SK-MEL-5 (cell line): ENCODE measurements at regions not wholly inside any gene's neighbourhood (a gene's known extent, or its start where the extent isn't known, plus 50 kb on each side); places are given as distances from the start of the nearest gene placed in this dataset.

Experiments used
- DNase-seq: peaks from one replicate; pipeline ENCODE4 v3.0.0-alpha.2; 2016; ENCODE audit warnings: low read depth, low spot score
- in situ Hi-C: cut with HindIII; loops from 2 replicates; pipeline ENCODE4 v1.10.0; 2016; ENCODE audit warnings: low sequenced_read_pairs, high pct_unique_total_duplicates, low pct_unique_long_range_greater_than_20kb

DNA sequence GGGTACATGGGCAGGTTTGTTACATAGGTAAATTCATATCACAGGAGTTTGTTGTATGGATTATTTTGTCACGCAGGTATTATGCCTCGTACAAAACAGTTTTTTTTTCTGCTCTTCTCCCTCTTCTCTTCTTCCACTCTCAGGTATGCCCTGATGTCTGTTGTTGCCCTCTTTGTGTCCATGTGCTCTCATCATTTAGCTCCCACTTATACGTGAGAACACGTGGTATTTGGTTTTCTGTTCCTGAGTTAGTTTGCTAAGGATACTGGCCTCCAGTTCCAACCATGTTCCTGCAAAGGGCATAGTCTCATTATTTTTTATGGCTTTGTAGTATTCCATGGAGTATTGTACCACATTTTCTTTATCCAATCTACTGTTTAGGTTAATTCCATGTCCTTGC lies 65.7 kb downstream of the UNC5CL start:
- no peak for DNase-seq
- in situ Hi-C loops = no loop called here

DNA sequence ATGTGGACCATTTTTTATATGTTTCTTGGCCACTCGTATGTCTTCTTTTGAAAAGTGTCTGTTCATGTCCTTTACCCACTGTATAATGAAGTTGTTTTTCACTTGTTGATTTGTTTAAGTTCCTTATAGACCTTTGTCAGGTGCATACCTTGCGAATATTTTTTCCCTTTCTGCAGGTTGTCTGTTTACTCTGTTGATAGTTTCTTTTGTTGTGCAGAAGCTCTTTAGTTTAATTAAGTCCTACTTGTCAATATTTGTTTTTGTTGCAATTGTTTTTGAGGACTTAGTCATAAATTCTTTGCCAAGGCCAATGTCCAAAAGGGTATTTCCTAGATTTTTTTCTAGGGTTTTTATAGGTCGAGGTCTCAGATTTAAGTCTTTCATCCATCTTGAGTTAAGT lies 66.2 kb downstream of the UNC5CL start:
- DNase-seq = no peak
- in situ Hi-C loops = no loop called here

DNA sequence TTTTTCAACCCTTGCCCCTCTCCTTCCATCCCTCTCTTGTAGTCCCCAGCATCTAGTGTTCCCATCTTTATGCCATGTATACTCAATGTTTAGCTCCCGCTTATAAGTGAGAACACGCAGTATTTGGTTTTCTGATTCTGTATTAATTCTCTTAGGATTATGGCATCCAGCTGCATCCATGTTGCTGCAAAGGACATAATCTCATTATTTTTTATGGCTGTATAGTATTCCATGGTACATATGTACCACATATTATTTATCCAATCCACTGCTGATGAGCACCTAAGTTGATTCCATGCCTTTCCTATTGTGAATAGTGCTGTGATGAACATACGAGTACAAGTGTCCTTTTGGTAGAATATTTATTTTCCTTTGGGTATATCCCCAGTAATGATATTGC lies 66.8 kb downstream of the UNC5CL start:
- in situ Hi-C loops = no loop called here
- DNase-seq = no peak

DNA sequence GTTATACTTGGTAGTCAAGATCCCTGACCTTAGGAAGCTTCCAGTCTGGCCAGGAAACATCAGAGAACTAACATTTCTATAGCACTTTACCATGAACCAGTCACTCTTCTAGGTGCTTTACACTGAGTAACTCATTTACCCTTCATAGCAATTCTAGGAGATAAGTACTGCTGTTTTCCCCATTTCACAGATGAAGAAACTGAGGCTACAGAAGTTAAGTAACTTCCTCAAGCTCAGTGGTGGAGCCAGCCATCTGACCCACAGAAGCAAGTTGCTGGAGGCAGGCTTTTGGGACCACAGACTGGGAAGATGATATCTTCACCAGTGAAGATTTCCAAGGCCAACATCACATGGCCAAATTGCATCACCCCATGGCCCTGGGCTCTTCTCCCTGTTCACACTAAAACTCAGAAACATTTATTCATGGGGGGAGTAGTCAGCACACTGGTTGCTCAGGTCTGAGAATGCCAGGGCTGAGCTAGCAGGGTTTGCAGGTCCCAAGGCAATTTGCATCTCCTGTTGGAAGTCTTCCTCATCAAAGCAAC lies 70.3 kb downstream of the UNC5CL start:
- in situ Hi-C loops = no loop called here
- DNase-seq = no peak

DNA sequence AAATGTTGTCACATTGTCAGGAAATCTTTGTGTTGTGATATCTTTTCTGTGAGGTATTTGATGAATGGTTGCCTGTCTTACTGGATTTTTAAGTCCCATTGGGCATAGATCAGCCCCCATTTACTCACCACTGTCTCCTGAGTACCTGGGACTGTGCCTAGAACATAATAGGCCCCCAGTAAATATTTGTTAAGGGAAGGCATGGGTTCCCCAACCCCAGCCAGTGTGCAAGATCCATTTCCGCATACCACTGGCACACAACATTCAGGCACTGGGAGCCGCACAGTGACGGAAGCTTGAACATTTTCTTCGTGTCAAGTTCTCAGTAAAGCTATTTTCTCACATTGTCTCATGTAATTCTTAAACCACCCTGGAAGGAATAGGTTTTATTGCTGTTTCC lies 72.2 kb downstream of the UNC5CL start:
- in situ Hi-C loops = no loop called here
- DNase-seq = no peak

DNA sequence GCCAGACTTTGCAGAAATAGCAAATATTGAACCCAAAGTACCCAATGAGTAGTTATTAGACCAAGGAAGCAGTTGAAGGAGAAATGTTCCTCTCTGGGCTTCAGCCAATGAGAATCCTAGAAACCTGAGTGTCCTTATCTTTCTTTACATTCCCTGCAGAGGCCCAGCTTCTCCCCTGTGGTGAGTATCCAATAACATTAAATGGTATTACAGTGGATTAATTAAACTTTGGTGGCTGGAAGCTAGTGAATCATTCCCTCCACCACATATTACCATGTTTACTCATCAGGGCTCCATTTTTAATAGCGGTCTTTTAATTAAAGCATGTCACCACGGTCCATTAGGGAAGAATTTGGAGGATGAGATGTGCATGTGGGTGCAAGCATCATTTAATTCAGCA lies 74.0 kb downstream of the UNC5CL start:
- no peak for DNase-seq
- in situ Hi-C loops = no loop called here

DNA sequence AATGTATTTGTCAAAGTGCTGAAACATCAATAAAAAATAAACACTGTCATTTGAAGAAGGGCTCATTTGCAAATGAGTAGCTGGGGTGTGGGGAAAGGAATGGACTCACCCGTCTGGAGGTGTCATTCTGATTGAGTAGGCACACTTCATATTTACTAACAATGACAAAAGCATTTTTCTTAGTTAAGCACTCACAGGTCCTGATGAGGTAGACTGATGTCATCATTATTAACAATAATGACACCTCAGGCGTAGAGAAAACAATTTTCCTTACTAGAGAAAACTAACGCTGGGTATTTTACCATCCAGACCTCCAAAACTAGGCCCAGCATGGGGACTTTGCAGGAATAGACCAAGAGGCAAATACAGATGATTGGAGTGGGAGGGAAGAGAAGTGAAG lies 76.0 kb downstream of the UNC5CL start:
- DNase-seq = no peak
- in situ Hi-C loops = no loop called here

DNA sequence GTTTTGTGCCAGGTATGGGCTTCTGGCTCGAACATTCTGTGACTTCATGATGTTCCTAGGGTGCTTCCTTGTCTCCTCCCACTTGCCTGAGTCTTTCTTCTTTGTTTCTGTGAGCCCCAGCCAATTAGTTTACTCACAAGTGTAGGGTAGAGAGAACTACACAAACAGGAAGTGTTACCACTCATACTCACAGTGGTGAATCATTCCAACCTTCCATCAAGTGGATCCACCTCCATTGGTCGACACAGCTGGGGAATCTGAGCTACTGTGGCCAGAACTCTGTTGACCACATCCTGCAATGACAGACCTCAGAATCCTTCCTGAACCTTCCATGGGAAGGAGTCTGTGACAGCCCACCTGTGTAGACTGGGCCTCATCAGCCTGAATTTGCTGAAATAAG lies 76.8 kb downstream of the UNC5CL start:
- DNase-seq = no peak

DNA sequence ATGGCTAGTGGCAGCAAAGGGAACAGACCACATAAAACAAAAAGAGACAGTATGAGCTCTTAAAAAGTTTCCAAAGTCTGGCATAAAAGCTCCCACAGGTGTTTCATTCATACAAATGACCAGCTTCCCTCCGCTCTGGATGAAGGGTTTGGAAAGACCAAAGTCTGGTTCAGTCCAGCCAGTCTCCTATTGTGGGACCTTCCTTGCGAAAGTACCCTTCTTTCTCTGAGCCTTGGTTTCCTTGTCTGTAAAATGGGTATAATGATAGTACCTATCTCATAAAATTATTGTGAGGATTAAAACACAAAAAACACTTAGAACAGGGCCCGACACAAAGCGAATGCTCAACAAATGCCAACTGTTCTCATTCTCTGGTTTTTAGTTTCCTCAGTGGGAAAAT lies 77.2 kb downstream of the UNC5CL start:
- DNase-seq = no peak
- in situ Hi-C loops = no loop called here

More for the DNA sequence above, 76.8 kb downstream of the UNC5CL start:
- in situ Hi-C loops = no loop called here

DNA sequence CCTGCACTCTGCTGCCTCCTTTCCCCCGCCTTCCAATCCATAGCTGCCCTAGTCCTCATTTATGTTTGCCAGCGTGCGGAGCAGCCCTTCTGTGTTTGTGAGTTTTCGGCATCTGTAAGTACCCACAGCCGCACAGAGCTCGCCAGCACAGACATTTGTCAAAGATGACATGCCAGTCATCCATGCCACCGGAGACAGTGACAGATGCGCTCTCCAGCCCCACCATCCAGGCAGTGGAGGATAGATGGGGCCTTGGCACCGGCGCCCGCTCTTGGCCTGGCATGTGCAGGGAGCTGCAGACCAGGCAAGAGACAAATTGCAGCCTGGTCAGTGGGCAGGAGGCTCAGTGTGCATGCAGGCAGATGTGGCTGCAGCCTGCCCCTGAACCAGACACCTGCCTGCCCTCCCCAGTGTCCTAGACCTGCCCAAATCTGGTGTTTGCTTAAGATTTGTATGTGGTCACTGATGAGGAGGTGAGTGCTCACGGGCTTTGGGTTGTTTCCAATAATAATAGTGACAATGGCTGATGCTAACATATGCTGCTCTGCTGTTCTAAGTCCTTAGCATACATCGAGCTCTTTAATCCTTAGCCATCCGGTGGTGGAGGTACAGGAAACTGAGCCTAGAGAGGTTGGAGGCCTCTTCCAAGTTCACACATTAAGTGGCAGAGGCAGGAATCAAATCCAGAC lies 78.1 kb downstream of the UNC5CL start:
- in situ Hi-C loops = no loop called here
- no peak for DNase-seq

DNA sequence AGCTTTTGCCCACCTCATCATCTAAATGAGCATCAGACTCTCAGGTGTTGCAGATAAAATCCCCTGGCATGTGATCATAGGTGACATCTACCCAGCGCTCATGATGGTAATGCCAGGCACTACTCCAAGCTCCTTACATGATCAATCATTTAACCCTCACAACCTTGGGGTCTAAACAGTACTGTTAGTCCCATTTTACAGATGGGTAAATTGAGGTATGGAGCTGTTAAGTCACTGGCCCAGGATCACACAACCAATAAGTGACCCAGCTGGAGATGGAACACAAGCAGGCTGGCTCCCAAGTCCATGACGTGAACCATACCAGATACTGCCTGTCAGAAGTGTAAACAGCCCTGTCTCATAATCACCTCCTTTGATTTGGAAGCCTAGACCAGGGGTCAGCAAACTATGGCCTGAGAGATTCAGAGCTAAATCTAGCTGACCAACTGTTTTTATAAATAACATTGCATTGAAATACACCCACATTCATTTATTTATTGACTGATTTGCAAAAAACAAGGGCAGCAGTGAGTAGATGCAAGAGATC lies 79.2 kb downstream of the UNC5CL start:
- in situ Hi-C loops = no loop called here
- DNase-seq = no peak

DNA sequence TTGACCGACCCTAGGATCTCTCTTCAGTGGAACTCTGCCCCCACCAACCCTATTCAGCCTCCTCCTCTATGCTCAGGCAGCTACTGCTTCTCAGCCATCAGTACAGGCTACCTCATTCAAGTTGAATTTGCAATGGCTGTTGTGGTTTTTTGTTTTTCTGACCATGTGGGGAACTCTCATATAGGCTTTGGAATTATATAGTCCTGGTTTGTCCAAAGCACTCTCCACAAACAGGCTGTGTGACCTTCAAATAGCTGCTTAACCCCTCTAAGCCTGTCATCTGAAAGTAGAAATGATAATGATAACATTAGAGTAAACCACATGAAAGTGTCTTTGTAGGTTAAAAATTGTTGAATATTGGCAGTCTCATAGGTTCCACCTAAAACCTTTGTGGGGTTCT lies 80.3 kb downstream of the UNC5CL start:
- in situ Hi-C loops = no loop called here

DNA sequence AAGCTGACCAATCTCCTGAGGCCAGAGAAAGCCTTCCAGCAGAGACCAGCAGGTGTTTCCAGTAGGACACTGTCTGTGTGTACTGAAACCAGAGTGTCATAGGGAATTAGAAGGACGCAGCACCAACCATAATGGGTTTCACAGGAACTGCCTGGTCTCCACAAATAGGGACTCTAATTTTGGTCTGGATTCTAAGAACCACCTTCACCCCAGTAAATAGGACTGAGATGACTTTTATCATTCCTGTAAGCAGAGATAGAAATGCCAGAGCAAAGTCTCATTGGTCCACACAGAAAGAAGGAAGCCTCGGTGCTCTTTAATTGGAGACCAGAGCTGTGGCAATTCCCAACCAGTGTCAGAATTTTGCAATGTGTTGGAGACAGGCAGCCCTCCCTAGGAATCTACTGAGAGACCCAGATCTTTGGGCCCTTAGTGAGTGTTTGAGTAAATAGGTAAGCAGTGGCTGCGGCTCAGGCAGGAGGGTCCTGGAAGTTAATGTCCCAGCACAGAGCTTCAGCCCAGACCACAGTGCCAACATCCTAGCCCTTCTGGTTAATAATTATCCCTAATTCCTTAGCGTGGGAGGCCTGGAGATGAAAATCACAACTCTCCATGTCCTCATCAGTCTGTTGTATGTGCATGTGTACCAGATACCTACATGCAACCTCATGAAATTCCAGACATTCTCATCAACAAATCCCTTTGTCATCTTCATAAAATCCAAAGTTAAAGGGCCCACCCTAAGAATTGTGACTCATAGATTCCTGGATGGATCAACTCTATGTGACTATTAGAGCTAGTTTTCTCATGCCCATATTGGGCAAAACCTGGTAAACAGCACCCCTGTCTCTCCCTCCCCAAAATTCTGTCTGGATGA lies 81.2 kb downstream of the UNC5CL start:
- DNase-seq = no peak
- in situ Hi-C loops = no loop called here

More for the DNA sequence above, 80.3 kb downstream of the UNC5CL start:
- no peak for DNase-seq

DNA sequence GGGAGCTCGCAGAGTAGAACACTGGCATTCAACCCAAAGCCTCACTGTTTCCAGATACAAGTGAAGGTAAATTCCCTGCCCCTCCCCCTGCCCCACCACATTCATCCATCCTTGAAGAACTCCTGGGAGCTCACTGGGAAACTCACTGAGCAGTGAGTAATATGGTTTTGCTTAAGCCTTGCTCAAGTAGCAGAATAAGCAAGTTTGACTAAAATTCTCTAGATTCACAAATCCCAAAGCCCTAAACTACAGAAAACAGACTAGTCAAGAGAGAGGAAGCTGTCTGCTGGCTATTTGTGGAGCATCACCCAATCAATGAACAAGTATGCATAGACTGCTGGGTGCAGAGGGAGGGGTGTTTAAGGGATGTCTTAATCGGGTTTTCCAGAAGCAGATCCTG lies 82.1 kb downstream of the UNC5CL start:
- no peak for DNase-seq
- in situ Hi-C loops = no loop called here

DNA sequence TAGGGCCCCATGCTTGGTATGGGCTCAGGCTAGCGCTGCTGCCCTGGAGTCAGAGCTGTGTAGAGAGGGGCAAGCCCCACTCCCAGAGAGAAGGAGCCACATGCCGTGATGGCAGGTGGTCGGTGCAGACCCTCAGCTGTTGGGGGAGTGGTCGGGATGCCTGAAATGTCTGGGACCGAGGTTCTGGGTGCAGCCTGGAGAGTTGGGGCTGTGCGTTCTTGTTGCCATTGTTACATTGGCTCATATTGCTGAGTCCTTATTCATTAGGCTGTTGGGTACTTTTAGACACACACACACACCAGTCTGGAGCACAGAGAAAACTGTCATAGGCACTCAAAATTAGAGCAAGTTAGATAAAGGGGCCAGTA lies 83.9 kb downstream of the UNC5CL start:
- DNase-seq = no peak
- in situ Hi-C loops = no loop called here

DNA sequence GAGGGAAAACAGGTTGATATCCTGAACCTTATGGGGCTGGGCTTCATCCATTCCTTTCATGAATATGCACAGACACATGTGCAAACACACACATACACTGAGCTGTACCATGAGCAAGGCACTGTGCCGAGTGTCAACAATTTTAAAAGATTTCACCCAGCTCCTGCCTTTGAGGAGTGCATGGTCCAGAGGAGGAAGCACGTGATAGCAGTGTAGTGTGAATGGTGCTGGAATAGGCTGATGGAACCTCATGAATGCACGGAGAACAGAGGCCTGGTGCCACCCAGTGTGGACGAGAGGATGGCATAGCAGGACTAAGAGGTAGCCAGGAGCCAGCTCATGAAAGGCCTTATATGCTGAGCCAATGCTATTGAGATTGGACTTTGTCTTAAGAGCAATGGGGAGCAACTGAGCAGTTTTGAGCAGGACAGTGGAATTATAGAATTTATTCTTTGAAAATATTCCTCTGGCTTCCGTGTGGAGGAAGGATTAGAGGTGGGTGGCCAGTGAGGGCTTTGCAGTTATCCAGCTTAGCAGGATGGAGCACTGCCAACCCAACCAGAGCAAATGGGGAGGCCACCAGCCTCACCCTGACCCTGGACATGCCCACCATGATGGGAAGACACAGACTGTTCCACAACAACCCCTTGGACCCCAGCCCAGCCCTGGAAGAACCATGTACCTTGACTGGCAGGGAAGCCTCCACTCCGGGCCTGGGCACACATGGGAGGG lies 84.4 kb downstream of the UNC5CL start:
- DNase-seq = no peak
- in situ Hi-C loops = no loop called here

DNA sequence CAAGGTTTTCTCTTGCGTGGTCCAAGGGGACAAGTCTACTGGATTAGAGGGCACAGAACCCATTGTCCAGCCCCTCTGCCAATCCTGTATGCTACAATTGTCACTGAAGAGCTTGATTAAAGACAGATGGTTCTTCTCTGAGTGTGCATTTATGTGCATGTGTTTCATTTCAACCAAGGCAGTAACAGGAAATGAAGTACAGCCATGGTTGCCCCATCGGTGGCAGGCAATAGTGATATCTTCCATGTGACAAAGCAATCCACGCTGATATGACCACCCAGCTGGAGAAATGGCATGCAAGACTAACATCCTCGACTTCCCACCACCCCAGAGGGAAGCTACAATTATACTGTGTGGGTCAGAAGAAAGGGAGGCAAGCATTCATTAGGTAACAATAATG lies 85.5 kb downstream of the UNC5CL start:
- DNase-seq = no peak
- in situ Hi-C loops = no loop called here
